Activated CD4-positive, alpha-beta memory T cell treated with anti-CD3 and anti-CD28 coated beads for 36 hours (primary cell): ENCODE measurements at regions not wholly inside any gene's neighbourhood (a gene's known extent, or its start where the extent isn't known, plus 50 kb on each side); places are given as distances from the start of the nearest gene placed in this dataset.

Experiments used
- CTCF ChIA-PET: fragments of 350-600 bp; sonication (Branson Sonifier 250); formaldehyde crosslinking; loops from one replicate; lab custom pipeline; 2021; ENCODE audit warnings: antibody characterized with exemption, inconsistent platforms; lab: Charles Lee
- POLR2A ChIA-PET: fragments of 350-600 bp; sonication (Branson Sonifier 250); formaldehyde crosslinking; loops from one replicate; lab custom pipeline; 2021; ENCODE audit warnings: antibody characterized with exemption; lab: Charles Lee
- DNase-seq: peaks from one replicate; pipeline ENCODE4 v3.0.0-alpha.2; 2020
- H3K27ac Mint-ChIP-seq: one replicate; pipeline ENCODE4 v1.8.0; 2021; ENCODE audit warnings: mixed read lengths
- H3K27me3 Mint-ChIP-seq: one replicate; pipeline ENCODE4 v1.8.0; 2021; ENCODE audit warnings: mixed read lengths
- H3K36me3 Mint-ChIP-seq: one replicate; pipeline ENCODE4 v1.8.0; 2021; ENCODE audit warnings: mixed read lengths
- H3K4me1 Mint-ChIP-seq: one replicate; pipeline ENCODE4 v1.8.0; 2021; ENCODE audit warnings: low read depth, mixed read lengths
- H3K4me3 Mint-ChIP-seq: one replicate; pipeline ENCODE4 v1.8.0; 2021; ENCODE audit warnings: mild to moderate bottlenecking, mixed read lengths
- H3K9me3 Mint-ChIP-seq: one replicate; pipeline ENCODE4 v1.8.0; 2021; ENCODE audit warnings: mixed read lengths
- intact Hi-C: fragments of 100-400 bp; cut with micrococcal nuclease; formaldehyde crosslinking; loops from one replicate; pipeline ENCODE4 v1.15.1; 2023

- Mint-ChIP-seq H3K27ac (no peak overlapping the region), H3K4me1 (no peaks in the 10 kb centered on the region), H3K27me3 (no peaks in the 10 kb centered on the region), H3K9me3 (peaks cover 3% of the 10 kb centered on the region), H3K36me3 (no peaks in the 10 kb centered on the region), H3K4me3 (no peak overlapping the region)
- no peak for DNase-seq
- CTCF ChIA-PET: no interaction called here
- intact Hi-C loops: no loop called here
- POLR2A ChIA-PET: no interaction called here
Measured at GRCh38 chr7:42753367-42753766, 158.5 kb downstream of the C7orf25 start.

- H3K4me1 Mint-ChIP-seq: no peaks in the 10 kb centered on the region
- no peak overlapping the region for H3K4me3 Mint-ChIP-seq
- no peak for DNase-seq
- intact Hi-C loops: no loop called here
- CTCF ChIA-PET: no interaction called here
- no peaks in the 10 kb centered on the region for H3K36me3 Mint-ChIP-seq
- no peak overlapping the region for H3K27ac Mint-ChIP-seq
- POLR2A ChIA-PET: no interaction called here
- H3K9me3 Mint-ChIP-seq: peaks cover 6% of the 10 kb centered on the region
- H3K27me3 Mint-ChIP-seq: no peaks in the 10 kb centered on the region
Measured at GRCh38 chr7:42750172-42750571, 161.7 kb downstream of the C7orf25 start.

- Mint-ChIP-seq H3K27me3 (no peaks in the 10 kb centered on the region), H3K27ac (no peak overlapping the region), H3K36me3 (no peaks in the 10 kb centered on the region), H3K4me3 (no peak overlapping the region), H3K9me3 (peaks cover 6% of the 10 kb centered on the region), H3K4me1 (no peaks in the 10 kb centered on the region)
- DNase-seq: no peak
- intact Hi-C loops: no loop called here
- POLR2A ChIA-PET: no interaction called here
- CTCF ChIA-PET: interaction anchor here (2.7 kb wide), 1 partner anchor 130 kb away, joined by 14 read pairs; no protein-coding TSS in a partner anchor
Measured at GRCh38 chr7:42747044-42747443, 164.8 kb downstream of the C7orf25 start.

- peaks cover 6% of the 10 kb centered on the region for H3K9me3 Mint-ChIP-seq
- DNase-seq: no peak
- intact Hi-C loops: no loop called here
- no peaks in the 10 kb centered on the region for H3K4me1 Mint-ChIP-seq
- no peak overlapping the region for H3K27ac Mint-ChIP-seq
- no peaks in the 10 kb centered on the region for H3K27me3 Mint-ChIP-seq
- H3K4me3 Mint-ChIP-seq: no peak overlapping the region
- ChIA-PET POLR2A (no interaction called here), CTCF (interaction anchor here (0.8 to 2.7 kb wide), 4 partner anchors 9 to 131 kb away, joined by 3 to 14 read pairs (median 4); no protein-coding TSS in a partner anchor)
- no peaks in the 10 kb centered on the region for H3K36me3 Mint-ChIP-seq
Measured at GRCh38 chr7:42746214-42746613, 165.7 kb downstream of the C7orf25 start.

GRCh38 chr7:42745357-42746059 lies 166.4 kb downstream of the C7orf25 start:
- Mint-ChIP-seq H3K36me3 (no peaks in the 10 kb centered on the region), H3K4me1 (no peaks in the 10 kb centered on the region), H3K4me3 (no peak overlapping the region), H3K27ac (no peak overlapping the region), H3K9me3 (peaks cover 6% of the 10 kb centered on the region), H3K27me3 (no peaks in the 10 kb centered on the region)
- POLR2A ChIA-PET: no interaction called here
- intact Hi-C loops: no loop called here
- peak; percentile 43 for DNase-seq
- CTCF ChIA-PET: interaction anchor here (0.6 to 2.7 kb wide), 6 partner anchors 8 to 258 kb away, joined by 3 to 14 read pairs (median 3); no protein-coding TSS in a partner anchor

- Mint-ChIP-seq H3K9me3 (peaks cover 6% of the 10 kb centered on the region), H3K4me1 (no peaks in the 10 kb centered on the region), H3K27ac (no peak overlapping the region), H3K36me3 (no peaks in the 10 kb centered on the region), H3K27me3 (no peaks in the 10 kb centered on the region), H3K4me3 (no peak overlapping the region)
- no peak for DNase-seq
- intact Hi-C loops: no loop called here
- POLR2A ChIA-PET: no interaction called here
- CTCF ChIA-PET: interaction anchor here (0.7 to 2.7 kb wide), 3 partner anchors 31 to 132 kb away, joined by 3 to 14 read pairs (median 3); no protein-coding TSS in a partner anchor
Measured at GRCh38 chr7:42744746-42745145, 167.1 kb downstream of the C7orf25 start.

GRCh38 chr7:42743077-42743858 lies 168.6 kb downstream of the C7orf25 start:
- DNase-seq: no peak
- no peaks in the 10 kb centered on the region for H3K36me3 Mint-ChIP-seq
- no peak overlapping the region for H3K4me3 Mint-ChIP-seq
- intact Hi-C loops: no loop called here
- H3K4me1 Mint-ChIP-seq: no peaks in the 10 kb centered on the region
- ChIA-PET POLR2A (no interaction called here), CTCF (interaction anchor here (0.7 kb wide), 1 partner anchor 251 kb away, joined by 4 read pairs; no protein-coding TSS in a partner anchor)
- H3K9me3 Mint-ChIP-seq: peaks cover 4% of the 10 kb centered on the region
- no peaks in the 10 kb centered on the region for H3K27me3 Mint-ChIP-seq
- no peak overlapping the region for H3K27ac Mint-ChIP-seq

GRCh38 chr7:42742318-42742717 lies 169.6 kb downstream of the C7orf25 start:
- Mint-ChIP-seq H3K4me3 (no peak overlapping the region), H3K4me1 (no peaks in the 10 kb centered on the region), H3K27ac (no peak overlapping the region), H3K9me3 (peaks cover 4% of the 10 kb centered on the region), H3K36me3 (no peaks in the 10 kb centered on the region), H3K27me3 (no peaks in the 10 kb centered on the region)
- ChIA-PET POLR2A (no interaction called here), CTCF (interaction anchor here (0.7 kb wide), 1 partner anchor 250 kb away, joined by 4 read pairs; no protein-coding TSS in a partner anchor)
- intact Hi-C loops: no loop called here
- no peak for DNase-seq

GRCh38 chr7:42740408-42740807 lies 171.5 kb downstream of the C7orf25 start:
- Mint-ChIP-seq H3K27ac (no peak overlapping the region), H3K36me3 (no peaks in the 10 kb centered on the region), H3K4me1 (no peaks in the 10 kb centered on the region), H3K4me3 (no peak overlapping the region), H3K9me3 (no peaks in the 10 kb centered on the region), H3K27me3 (no peaks in the 10 kb centered on the region)
- DNase-seq: no peak
- intact Hi-C loops: no loop called here
- ChIA-PET CTCF (no interaction called here), POLR2A (no interaction called here)

GRCh38 chr7:42739638-42740037 lies 172.2 kb downstream of the C7orf25 start:
- Mint-ChIP-seq H3K27ac (no peak overlapping the region), H3K4me3 (no peak overlapping the region), H3K36me3 (no peaks in the 10 kb centered on the region), H3K9me3 (no peaks in the 10 kb centered on the region), H3K27me3 (no peaks in the 10 kb centered on the region), H3K4me1 (no peaks in the 10 kb centered on the region)
- DNase-seq: no peak
- ChIA-PET CTCF (no interaction called here), POLR2A (no interaction called here)
- intact Hi-C loops: no loop called here

- ChIA-PET CTCF (interaction anchor here (1.6 kb wide), 1 partner anchor 9 kb away, joined by 5 read pairs; no protein-coding TSS in a partner anchor), POLR2A (no interaction called here)
- no peak for DNase-seq
- Mint-ChIP-seq H3K4me1 (no peaks in the 10 kb centered on the region), H3K36me3 (no peaks in the 10 kb centered on the region), H3K9me3 (no peaks in the 10 kb centered on the region), H3K27me3 (no peaks in the 10 kb centered on the region), H3K4me3 (no peak overlapping the region), H3K27ac (no peak overlapping the region)
- intact Hi-C loops: no loop called here
Measured at GRCh38 chr7:42736931-42737330, 174.9 kb downstream of the C7orf25 start.

- POLR2A ChIA-PET: no interaction called here
Measured at GRCh38 chr7:42735081-42735480, 176.8 kb downstream of the C7orf25 start.

More at GRCh38 chr7:42735081-42735480, 176.8 kb downstream of the C7orf25 start:
- Mint-ChIP-seq H3K27me3 (no peaks in the 10 kb centered on the region), H3K4me3 (no peak overlapping the region), H3K9me3 (no peaks in the 10 kb centered on the region), H3K4me1 (no peaks in the 10 kb centered on the region), H3K27ac (no peak overlapping the region), H3K36me3 (no peaks in the 10 kb centered on the region)
- intact Hi-C loops: no loop called here
- no peak for DNase-seq
- CTCF ChIA-PET: no interaction called here
